ENCODE measurements at regions not wholly inside any gene's neighbourhood (a gene's known extent, or its start where the extent isn't known, plus 50 kb on each side); places are given as distances from the start of the nearest gene placed in this dataset.
"Not testable (repeated sequence)": the region's sequence is repeated elsewhere in the genome, so short reads cannot be mapped to it uniquely, and the experiment has no call there.

DNA sequence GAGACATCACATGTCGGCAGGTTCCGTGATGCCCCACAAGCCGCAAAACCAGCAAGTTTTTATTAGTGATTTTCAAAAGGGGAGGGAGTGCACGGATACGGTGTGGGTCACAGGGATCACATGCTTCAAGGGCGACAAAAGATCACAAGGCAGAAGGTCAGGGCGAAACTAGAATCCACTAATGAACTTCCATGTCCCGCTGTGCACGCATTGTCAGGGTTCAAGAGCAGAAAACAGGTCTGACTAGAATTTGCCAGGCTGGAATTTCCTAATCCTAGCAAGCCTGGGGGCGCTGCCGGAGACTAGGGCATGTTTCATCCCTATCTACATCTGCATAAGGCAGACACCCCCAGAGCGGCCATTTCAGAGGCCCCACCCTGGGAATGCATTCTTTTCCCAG, 225.2 kb downstream of the NPHP4 start:
- DNase-seq, result not testable (repeated sequence)

DNA sequence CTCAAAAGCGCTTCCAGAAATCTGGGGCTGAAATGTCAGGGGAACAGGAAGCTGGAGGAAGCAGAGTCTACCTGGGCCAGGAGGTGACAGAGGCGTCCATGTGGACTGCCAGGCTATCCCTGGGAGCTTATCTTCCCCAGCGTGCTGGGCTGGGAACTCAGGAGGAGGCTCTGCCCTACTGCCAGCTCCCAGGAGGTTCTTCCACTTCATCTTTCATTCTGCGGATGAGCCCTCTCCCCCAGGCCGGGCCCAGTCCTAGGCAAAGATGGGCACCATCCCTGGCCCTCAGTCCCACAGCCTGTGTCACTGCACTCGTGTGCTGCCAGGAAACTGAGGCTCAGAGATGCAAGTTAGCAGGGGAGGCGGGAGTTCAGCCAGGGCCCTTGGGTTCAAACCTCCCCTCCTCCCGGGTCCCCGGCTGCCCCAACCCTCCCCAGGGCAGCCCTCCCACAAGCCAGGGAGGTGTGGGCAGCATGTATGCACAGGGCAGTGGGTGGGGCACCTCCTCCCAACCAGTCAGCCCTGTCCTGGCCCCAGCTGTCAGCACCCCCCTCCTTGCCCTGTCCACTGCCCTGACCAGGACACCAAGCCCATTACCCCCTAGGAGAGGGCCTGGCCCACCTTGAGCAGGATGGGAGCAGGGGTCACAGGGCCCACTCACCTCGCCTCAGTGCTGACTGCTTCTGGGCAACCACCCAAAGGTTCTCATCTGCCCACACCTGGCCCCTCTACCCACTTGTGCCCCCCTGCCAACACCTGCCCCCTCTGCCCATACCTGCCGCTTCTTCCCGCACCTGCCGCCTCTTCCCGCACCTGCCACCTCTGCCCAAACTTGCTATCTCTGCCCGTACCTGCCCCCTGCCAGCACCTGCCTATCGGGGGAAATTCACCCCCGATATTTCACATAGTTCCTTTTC, 226.0 kb downstream of the NPHP4 start:
- no peak for DNase-seq

DNA sequence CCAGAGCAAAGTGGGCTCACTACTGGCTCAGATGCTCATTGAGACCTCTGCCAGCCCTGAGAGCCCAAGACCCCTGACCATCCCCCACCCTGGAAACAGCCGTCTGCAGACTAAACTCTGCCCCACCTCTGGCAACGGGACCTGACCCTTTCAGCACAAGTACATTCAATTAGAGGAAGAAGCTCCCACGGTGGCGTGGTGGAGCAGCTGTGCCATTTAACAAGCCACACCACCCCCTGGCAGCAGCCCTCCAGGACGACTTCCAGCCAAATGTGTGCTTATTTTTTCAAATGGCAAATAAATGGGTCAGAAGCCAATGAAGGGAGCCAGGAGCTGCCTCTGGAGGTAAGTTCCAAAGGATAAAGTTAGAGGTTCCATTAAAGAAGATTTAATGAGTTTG, 226.7 kb downstream of the NPHP4 start:
- no peak for DNase-seq

DNA sequence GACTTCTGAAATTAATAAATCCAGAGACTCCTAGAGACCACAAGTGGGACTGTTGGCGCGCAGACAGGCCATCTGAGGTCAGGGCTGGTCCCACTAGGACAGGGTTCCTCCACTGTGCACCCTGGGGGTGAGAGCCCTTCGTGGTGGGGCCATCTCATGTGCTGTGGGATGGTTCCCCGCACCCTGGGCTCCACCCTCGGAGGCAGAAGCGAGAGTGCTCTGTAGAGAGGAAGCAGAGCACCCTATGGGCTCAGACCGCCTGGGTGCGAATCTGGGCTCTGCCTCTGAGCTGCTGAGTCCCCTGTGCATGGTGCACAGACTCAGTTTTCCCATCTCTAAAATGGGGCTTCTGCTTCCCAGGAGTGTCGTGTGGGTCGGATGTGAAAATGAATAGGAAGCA, 227.3 kb downstream of the NPHP4 start:
- no peak for DNase-seq

DNA sequence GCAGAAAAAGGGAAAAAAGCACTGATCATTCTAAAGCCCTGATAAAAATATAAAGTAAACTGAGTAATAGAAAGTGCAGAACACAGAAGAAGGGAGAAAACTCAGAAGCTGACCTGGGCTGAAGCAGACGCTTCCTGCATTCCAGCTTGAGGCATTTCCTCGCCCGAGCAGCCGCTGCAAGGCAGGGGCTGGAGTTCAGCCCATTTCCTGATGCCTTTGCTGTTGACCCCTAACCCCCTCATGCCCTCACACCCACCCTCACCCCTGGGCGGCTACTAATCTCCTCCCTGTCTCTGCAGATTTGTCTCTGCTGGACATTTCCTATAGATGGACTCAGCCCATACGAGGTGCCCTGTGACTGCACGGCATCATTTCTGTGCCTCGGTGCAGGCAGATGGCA, 227.8 kb downstream of the NPHP4 start:
- DNase-seq, result no peak

DNA sequence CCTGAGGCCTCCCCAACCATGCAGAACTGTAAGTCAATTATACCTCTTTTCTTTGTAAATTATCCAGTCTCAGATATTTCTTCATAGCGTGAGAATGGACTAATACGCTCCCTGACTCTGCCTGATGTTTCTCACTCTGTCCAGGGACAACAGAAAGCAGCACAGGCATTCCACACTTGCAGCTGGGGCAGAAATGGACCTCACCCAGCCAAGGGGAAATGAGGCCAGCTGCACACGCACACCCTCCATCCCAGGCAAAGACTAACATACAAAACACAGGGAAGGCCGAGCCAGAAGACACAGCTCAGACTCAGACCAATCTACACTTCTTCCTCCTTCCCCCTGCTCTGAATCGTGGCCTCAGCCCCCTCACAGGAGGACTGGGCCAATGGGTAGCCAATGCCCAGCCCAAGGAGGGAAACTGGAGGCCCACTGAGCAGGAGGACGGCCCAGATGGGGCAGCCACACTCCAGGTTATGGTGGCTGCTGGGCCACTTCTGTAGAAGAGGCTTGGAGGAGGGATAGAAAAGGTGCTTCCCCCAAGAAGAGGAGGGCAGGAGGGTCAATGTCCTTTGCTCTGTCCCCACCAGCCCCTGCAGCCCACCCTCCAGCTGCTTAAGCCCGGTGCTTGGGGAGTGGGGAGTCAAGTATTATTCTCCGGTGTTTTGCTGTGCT, 228.4 kb downstream of the NPHP4 start:
- DNase-seq, result no peak

DNA sequence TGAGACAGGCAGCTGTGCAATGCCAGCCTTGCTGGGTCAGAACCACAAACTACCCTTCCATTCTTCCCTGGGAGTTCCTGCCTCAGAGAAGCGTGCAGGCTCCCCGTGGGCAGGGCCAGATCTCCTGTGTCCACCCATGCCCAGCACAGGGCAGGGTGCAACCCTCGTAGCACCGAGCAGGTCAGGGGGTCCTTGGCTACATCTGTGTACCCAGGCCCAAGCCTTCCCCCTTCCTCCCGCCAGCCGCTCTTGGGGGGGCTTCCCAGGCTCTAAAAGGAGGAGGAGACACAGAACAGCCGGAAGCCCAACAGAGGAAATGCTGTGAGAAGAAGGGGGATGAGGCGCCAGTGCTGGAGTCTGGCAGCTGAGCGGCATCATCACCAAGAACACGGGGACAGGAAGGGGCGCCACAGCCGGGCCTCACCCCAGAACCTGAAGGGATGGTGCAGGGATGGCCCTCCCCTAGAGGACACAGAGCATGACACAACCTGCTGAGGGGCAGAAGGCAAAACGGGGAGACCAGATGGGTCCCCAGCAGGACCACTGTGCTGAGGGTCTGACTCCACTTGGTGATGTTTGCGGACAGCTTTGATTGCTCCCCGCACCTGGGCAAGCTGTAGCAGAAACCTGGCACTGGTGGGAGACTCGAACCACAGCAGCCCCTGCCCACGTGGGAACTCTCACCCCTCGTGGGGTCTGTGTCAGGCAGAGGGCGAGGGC, 233.2 kb downstream of the NPHP4 start:
- DNase-seq, result no peak

GRCh38 chr1:5758000-5758858, 234.0 kb downstream of the NPHP4 start:
- no peak for DNase-seq

DNA sequence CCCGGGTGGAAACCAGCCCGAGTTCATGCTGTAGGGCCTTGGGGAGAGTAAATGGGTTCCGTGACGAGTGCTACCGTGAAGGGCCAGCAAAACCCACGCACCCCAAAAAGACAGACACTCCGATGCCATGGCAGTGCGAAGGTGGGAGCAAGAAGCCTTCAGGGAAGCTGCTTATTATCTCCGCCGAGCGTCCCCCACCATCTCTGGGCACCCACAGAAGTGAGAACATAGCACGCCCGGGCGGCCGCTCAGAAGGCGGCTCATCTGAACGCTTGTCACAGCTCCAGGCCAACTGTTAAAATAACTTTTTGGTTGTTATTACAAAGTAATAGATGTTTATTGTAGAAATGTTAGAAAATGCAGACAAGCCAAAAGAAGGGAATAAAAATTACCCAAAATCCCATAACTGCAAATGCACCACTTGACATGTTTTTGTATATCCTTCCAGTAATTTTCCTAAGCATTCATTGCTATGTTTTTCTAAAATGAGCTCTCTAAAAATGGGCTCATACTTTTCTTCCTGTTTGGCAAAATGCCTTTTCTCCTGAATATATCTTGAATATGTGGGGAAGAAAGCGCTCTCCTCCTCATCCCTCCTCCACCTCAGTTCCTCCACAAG, 234.9 kb downstream of the NPHP4 start:
- DNase-seq, result no peak

- DNase-seq, result no peak
Observed at GRCh38 chr1:5756434-5757186, 235.6 kb downstream of the NPHP4 start.

- no peak for DNase-seq
Observed at GRCh38 chr1:5755552-5756125, 236.6 kb downstream of the NPHP4 start.

DNA sequence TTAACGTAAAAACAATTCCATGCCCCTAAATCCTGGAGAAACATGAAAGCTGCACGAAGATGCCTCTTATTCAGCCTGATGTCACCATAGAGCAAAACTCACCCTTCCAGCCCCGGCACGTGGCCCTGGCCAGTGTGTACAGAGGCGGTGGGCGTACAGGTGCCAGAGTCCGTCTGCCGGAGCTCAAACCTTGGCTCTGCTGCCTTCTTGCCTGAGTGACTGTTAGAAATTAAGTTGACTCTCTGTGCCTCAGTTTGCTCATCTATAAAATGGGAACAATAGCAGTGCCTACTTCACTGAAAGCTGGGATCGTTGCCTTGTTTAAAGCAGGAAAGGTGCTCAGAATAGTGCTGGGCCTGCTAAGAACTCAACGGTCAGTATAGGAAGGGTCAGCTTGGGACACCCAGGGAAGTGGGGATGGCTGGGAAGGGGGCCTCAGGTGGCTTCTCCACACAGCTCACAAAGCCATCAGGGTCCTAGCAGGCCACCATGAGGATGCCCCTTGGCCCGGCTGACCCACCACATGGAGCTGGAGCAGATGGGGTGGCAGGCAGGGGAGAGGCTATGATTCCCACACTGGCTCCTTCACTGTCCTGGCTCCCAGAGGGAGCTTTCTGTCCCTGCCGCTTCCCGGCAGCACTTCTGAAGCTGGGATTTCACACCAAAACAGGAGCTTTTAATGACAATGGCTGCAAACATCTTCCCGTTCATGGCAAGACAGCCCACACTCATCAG, 237.2 kb downstream of the NPHP4 start:
- no peak for DNase-seq

DNA sequence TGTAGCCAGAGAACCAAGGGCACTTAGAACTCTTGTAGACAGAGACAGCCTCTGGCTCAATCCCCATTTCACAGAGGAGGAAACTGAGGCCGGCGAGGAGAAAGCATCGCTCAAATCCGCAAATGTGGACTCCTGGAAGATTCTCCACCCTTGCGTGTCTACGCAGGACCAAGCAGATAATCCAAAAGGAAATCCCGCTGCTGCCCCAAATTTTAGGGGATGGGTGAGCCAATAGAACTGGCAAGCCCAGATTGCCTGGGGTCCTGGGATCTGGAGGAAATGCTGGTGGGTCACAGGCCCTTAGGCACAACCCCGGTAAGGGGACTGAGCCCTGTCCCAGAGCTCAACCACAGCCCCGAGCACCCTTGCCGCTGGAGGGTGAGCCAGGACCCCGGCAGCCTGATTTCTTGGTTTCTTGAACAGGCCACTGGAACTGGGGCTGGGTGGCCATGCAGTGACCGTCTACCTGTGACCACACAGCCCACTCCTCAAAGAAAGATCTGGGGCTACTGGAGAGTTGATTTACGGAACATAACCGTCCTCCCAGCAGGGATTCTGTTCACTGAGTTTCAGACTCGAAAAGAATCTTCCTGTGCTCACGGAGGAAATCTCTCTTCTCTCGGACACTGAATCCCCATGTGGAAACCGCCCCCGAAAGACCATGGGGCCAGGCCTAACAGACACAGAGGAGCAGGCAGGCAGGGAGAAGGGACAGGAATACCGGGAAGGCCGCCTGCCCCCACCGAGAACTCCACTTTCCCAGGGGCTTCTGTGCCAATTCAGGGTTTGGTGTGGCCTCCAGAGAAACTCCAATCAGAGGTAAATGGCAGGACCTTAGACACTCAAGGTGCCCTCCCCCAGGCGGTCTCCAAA, 238.4 kb downstream of the NPHP4 start:
- DNase-seq, result no peak

- peak in 1 of 2 donors; percentile 29 for DNase-seq
Observed at GRCh38 chr1:5752746-5753548, 239.3 kb downstream of the NPHP4 start.

DNA sequence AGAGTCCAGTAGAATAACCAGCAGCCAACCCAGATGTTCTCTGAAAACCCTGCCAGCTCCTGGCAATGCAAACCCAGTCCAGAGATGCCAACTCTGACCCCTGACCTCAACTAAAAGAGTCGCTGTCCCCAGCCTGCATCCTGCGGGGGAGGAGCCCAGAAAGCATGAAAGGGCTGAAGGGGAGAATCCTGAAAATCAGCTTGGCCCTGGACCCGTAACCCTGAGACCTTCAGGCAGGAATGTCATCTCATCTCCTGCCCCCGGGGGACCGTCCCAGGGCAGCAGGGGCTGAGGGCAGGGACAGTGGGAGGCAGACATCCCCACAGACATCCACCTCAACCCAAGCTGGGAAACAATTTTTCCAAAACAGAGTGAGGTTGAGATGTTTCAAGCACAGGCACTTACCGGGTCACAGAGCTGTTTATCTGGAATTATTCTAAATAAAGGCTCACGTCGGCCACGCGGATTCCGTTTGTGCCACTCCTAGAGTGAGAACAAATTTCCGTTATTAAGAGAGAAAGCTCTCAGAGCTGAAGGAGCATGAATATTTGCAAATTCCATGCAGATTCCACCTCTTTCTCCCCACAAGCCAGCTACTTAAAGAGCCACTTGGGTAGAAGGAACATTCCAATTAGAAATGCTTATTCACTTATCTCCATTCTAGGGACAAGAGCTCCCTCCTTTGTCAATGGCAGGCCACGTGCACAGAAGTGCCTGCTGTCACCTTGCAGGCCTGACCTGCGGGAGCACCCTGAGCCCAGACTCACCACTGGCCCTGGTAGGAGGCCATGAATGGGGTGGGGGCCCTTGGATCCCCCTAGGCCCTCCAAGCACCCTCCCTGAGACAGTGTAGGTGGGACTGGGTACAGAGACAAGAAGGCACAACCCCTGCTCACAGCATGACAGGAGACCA, 240.1 kb downstream of the NPHP4 start:
- DNase-seq, result no peak

- DNase-seq, result peak in 1 of 2 donors; percentile 25
Observed at GRCh38 chr1:5751163-5751540, 241.1 kb downstream of the NPHP4 start.
